Upper lobe of left lung (tissue), 4 donors: ENCODE measurements at regions not wholly inside any gene's neighbourhood (a gene's known extent, or its start where the extent isn't known, plus 50 kb on each side); places are given as distances from the start of the nearest gene placed in this dataset.

Source experiments
- CTCF ChIP-seq, 6 experiments: fragments of 450-650 bp in 4 of 6; fragments of 200-600 bp in 2 of 6; sonication (generic) in 2 of 6; IDR thresholded peaks; one replicate each; pipeline ENCODE4 v1.5.1; 2016 to 2019; ENCODE audit warnings: antibody characterized with exemption in 6 of 6
- EP300 ChIP-seq, 4 donors: sonication (generic); formaldehyde crosslinking; IDR thresholded peaks; one replicate each; pipeline ENCODE4 v1.5.1; 2017; ENCODE audit warnings: antibody characterized with exemption in 4 of 4, control low read depth in 2 of 4
- POLR2A ChIP-seq, 4 donors: fragments of 450-650 bp; IDR thresholded peaks; one replicate each; pipeline ENCODE4 v1.5.1; 2016 to 2017; ENCODE audit warnings: antibody characterized with exemption in 4 of 4, mild to moderate bottlenecking in 2 of 4
- POLR2AphosphoS5 ChIP-seq, 2 donors: sonication (generic); formaldehyde crosslinking; IDR thresholded peaks; one replicate each; pipeline ENCODE4 v1.5.1; 2017; ENCODE audit warnings: antibody characterized with exemption in 2 of 2

- TF ChIP-seq CTCF (IDR thresholded peaks at IDR 0.05) (no peak), POLR2A (IDR thresholded peaks at IDR 0.05) (no peak), EP300 (IDR thresholded peaks at IDR 0.05) (no peak), POLR2AphosphoS5 (IDR thresholded peaks at IDR 0.05) (no peak)
These were observed 185.1 kb downstream of the EFHB start for GRCh38 chr3:19748782-19749447.
